ENCODE measurements at regions not wholly inside any gene's neighbourhood (a gene's known extent, or its start where the extent isn't known, plus 50 kb on each side); places are given as distances from the start of the nearest gene placed in this dataset.
"Not testable (repeated sequence)": the region's sequence is repeated elsewhere in the genome, so short reads cannot be mapped to it uniquely, and the experiment has no call there.

DNA sequence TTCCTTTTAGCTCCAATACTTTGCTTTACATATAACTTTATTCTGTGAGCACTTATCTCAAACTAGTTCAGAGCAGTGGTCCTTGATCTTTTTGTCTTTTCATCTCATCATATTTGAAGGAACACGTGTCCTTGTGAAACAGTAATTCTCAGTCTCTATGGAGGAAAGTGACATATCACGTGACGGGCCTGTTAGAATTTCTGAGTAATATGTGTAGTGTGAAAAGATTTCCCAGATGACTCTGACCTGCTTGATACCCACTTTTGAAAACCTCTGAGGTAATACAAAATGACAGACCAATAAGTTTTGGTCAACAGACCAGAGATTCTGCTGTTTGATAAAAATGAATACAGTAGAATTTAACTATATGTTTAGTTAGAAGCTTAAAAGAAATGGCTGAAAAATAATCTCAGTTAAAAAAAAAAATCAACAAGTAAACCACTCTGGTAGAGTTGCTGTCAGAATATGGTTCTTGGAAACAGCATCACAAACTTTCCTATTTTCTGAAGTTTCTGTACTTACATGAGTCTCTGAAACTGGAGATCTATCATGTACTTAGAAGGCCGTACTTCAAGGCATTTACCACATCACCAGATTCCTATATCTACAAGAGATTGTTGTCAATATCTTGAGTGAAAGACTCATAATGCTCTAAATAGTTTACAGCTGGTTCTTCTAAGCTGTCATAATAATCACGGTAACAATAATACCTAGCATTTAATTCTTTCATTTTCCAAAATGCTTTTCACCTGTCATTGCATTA, 590.2 kb upstream of the TBL1XR1 start:
- H3K4me3 ChIP-seq (ENCODE audit: low read depth, low read length), result no peak overlapping the region
- ChIA-PET POLR2A (no interaction called here), CTCF (no interaction called here)
- DNase-seq (ENCODE audit: low read depth, low spot score), result no peak
- no peak for TF ChIP-seq CTCF (IDR thresholded peaks at IDR 0.05; ENCODE audit: insufficient read depth, low read length, missing control alignments)

DNA sequence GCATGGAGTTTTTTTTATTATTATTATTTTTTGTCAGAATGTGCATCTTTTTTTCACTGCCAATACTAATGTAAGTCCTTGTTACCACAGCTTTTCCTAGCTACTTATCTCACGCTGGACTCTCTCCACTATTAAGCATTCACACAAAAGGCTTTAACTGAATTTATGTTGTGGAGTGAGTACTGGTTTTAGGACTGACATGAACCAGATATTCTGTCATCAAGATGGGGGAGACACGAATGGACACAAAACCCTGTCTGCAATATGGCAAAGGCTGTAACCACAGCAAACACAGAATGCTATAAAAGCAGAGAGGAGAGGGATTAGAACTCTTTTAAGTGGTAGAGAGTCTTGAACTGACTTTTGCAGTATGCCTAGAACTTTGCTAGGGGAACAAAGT, 592.2 kb upstream of the TBL1XR1 start:
- DNase-seq (ENCODE audit: low read depth, low spot score), result no peak
- ChIA-PET POLR2A (no interaction called here), CTCF (interaction anchor here (0.8 to 1.5 kb wide), 2 partner anchors 12 to 917 kb away, joined by 4 read pairs; no protein-coding TSS in a partner anchor)
- no peak overlapping the region for H3K4me3 ChIP-seq (ENCODE audit: low read depth, low read length)
- no peak for TF ChIP-seq CTCF (IDR thresholded peaks at IDR 0.05; ENCODE audit: insufficient read depth, low read length, missing control alignments)

- ChIA-PET POLR2A (no interaction called here), CTCF (interaction anchor here (1.2 to 1.7 kb wide), 2 partner anchors 10 to 15 kb away, joined by 3 to 6 read pairs; no protein-coding TSS in a partner anchor)
- DNase-seq (ENCODE audit: low read depth, low spot score), result no peak
- TF ChIP-seq CTCF (IDR thresholded peaks at IDR 0.05; ENCODE audit: insufficient read depth, low read length, missing control alignments), result no peak
- no peak overlapping the region for H3K4me3 ChIP-seq (ENCODE audit: low read depth, low read length)
Observed at GRCh38 chr3:177792311-177793030, 595.2 kb upstream of the TBL1XR1 start.

GRCh38 chr3:177793451-177793850, 596.2 kb upstream of the TBL1XR1 start:
- no peak for DNase-seq (ENCODE audit: low read depth, low spot score)
- no peak overlapping the region for H3K4me3 ChIP-seq (ENCODE audit: low read depth, low read length)
- TF ChIP-seq CTCF (IDR thresholded peaks at IDR 0.05; ENCODE audit: insufficient read depth, low read length, missing control alignments), result no peak
- ChIA-PET CTCF (no interaction called here), POLR2A (no interaction called here)

GRCh38 chr3:177795216-177795615, 597.9 kb upstream of the TBL1XR1 start:
- TF ChIP-seq CTCF (IDR thresholded peaks at IDR 0.05; ENCODE audit: insufficient read depth, low read length, missing control alignments), result no peak

DNA sequence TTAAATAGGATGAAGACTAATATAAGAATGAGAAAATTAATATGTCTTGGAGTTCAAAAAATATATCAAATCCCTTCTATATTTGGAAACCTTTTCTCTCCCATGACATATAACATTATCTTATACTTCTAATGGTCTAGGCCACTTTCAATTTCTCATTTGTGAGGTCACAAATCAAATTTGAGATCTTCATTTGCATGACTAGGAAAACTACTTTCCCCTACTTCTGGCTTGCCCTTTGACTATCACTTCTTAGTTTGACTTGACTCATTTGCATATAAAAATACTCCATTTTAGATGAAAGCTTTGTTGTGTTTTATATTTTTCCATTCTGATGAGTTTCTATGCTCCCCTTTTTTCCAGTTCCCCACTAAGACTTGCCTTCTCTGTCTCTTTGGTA, 598.6 kb upstream of the TBL1XR1 start:
- no peak for DNase-seq (ENCODE audit: low read depth, low spot score)
- CTCF ChIA-PET, result no interaction called here
- H3K4me3 ChIP-seq (ENCODE audit: low read depth, low read length), result no peak overlapping the region
- TF ChIP-seq CTCF (IDR thresholded peaks at IDR 0.05; ENCODE audit: insufficient read depth, low read length, missing control alignments), result no peak
- POLR2A ChIA-PET, result no interaction called here

More at GRCh38 chr3:177795216-177795615, 597.9 kb upstream of the TBL1XR1 start:
- ChIA-PET CTCF (no interaction called here), POLR2A (no interaction called here)
- H3K4me3 ChIP-seq (ENCODE audit: low read depth, low read length), result no peak overlapping the region
- DNase-seq (ENCODE audit: low read depth, low spot score), result no peak

- CTCF ChIA-PET; H3K4me3 ChIP-seq (ENCODE audit: low read depth, low read length); DNase-seq (ENCODE audit: low read depth, low spot score); POLR2A ChIA-PET: not testable (repeated sequence)
Observed at GRCh38 chr3:177800147-177800546, 602.9 kb upstream of the TBL1XR1 start.

All from AG04449 (cell line).